ENCODE measurements at regions not wholly inside any gene's neighbourhood (a gene's known extent, or its start where the extent isn't known, plus 50 kb on each side); places are given as distances from the start of the nearest gene placed in this dataset.

DNA sequence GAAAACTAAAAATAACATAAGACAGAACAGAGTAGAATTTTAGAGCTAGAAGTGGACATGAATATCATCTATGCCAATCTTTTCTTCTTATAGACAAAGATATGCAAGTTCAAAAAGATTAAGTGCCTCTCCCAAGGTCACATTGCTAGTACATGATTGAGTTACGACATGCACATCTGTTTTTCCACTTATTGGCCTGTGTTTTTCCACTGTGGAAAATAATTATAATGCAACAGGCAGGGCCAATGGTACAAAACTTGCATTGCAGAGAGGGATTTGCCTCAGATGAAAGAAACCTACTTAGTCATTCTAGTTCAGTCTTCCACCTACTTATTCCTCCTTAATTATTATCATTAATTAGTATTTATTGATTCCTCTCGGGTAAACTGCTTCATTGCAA is 407.8 kb upstream of the SGCD start:
- Histone ChIP-seq H3K9me2 (replicated peaks; ENCODE audit: insufficient read depth, low read length) (no peaks in the 10 kb centered on the region), H3K9ac (ENCODE audit: low read length) (no peak overlapping the region), H2AFZ (ENCODE audit: low read depth, low read length, severe bottlenecking) (no peak overlapping the region), H3K36me3 (ENCODE audit: low read length) (no peaks in the 10 kb centered on the region), H3K79me2 (ENCODE audit: insufficient read depth, low read length) (no peaks in the 10 kb centered on the region), H3F3A (ENCODE audit: insufficient read depth) (no peaks in the 10 kb centered on the region), H4K20me1 (ENCODE audit: low read depth, low read length) (no peaks in the 10 kb centered on the region), H3K9me3 (ENCODE audit: insufficient read depth, low read length) (no peaks in the 10 kb centered on the region), H3K4me3 (ENCODE audit: insufficient read depth, low read length, poor library complexity, severe bottlenecking) (no peak overlapping the region), H3K27me3 (ENCODE audit: low read length) (no peaks in the 10 kb centered on the region), H3K27ac (ENCODE audit: low read depth, low read length) (no peak overlapping the region), H3K4me2 (ENCODE audit: low read depth, low read length, poor library complexity, severe bottlenecking) (no peak overlapping the region)
- no peak for TF ChIP-seq EZH2phosphoT487 (conservative IDR thresholded peaks at IDR 0.05; ENCODE audit: low read length)
- TF ChIP-seq, protein P1, sequence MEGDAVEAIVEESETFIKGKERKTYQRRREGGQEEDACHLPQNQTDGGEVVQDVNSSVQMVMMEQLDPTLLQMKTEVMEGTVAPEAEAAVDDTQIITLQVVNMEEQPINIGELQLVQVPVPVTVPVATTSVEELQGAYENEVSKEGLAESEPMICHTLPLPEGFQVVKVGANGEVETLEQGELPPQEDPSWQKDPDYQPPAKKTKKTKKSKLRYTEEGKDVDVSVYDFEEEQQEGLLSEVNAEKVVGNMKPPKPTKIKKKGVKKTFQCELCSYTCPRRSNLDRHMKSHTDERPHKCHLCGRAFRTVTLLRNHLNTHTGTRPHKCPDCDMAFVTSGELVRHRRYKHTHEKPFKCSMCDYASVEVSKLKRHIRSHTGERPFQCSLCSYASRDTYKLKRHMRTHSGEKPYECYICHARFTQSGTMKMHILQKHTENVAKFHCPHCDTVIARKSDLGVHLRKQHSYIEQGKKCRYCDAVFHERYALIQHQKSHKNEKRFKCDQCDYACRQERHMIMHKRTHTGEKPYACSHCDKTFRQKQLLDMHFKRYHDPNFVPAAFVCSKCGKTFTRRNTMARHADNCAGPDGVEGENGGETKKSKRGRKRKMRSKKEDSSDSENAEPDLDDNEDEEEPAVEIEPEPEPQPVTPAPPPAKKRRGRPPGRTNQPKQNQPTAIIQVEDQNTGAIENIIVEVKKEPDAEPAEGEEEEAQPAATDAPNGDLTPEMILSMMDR (IDR thresholded peaks at IDR 0.05; ENCODE audit: insufficient read depth, low read length, poor library complexity, severe bottlenecking) = no peak

DNA sequence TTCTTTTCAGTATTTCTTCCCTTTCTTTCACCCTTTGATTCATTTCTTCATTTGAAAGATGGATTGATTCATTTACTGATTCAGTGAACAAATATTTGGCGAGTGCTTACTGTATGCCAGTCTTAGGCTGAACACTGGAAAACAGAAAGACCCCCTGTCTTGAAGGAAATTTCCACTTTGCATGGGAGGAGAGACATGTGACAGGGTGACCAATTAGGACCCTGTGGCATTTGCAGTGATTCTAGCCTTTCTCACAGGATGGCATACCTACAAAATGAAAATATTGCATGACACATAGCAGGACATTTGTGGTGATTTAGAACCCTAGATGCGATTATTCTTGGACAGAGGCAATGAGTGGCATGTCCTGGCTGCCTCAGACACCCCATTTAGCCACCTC is 407.2 kb upstream of the SGCD start:
- no peak for TF ChIP-seq EZH2phosphoT487 (conservative IDR thresholded peaks at IDR 0.05; ENCODE audit: low read length)
- TF ChIP-seq, protein P1 (IDR thresholded peaks at IDR 0.05; ENCODE audit: insufficient read depth, low read length, poor library complexity, severe bottlenecking) = no peak
- H3K27ac ChIP-seq (ENCODE audit: low read depth, low read length) = no peak overlapping the region
- no peak overlapping the region for H3K9ac ChIP-seq (ENCODE audit: low read length)
- no peaks in the 10 kb centered on the region for H4K20me1 ChIP-seq (ENCODE audit: low read depth, low read length)
- H3K4me3 ChIP-seq (ENCODE audit: insufficient read depth, low read length, poor library complexity, severe bottlenecking) = no peak overlapping the region
- H2AFZ ChIP-seq (ENCODE audit: low read depth, low read length, severe bottlenecking) = no peak overlapping the region
- H3K27me3 ChIP-seq (ENCODE audit: low read length) = no peaks in the 10 kb centered on the region
- no peaks in the 10 kb centered on the region for H3K9me2 ChIP-seq (replicated peaks; ENCODE audit: insufficient read depth, low read length)
- H3K9me3 ChIP-seq (ENCODE audit: insufficient read depth, low read length) = no peaks in the 10 kb centered on the region
- no peaks in the 10 kb centered on the region for H3K79me2 ChIP-seq (ENCODE audit: insufficient read depth, low read length)
- no peaks in the 10 kb centered on the region for H3F3A ChIP-seq (ENCODE audit: insufficient read depth)
- no peaks in the 10 kb centered on the region for H3K36me3 ChIP-seq (ENCODE audit: low read length)
- no peak overlapping the region for H3K4me2 ChIP-seq (ENCODE audit: low read depth, low read length, poor library complexity, severe bottlenecking)

DNA sequence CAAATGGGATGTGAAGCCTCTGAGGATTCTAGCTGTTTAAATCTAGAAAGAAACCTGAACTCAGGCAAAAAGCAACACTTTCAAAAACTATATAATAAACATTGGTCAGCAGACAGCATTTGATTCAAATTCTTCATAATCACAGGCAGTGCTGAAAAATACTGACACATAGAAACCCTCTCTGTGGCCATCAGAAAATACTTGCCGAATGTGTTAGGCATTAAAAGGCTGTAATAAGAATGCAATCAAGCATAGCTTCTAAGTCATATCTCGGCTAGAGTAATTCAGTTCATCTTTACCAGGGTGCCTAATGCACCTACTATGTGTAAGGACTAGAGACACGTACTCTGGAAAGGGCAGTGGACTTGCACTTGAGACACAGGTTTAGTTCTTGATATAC is 405.3 kb upstream of the SGCD start:
- H3K36me3 ChIP-seq (ENCODE audit: low read length) = no peaks in the 10 kb centered on the region
- no peaks in the 10 kb centered on the region for H3K79me2 ChIP-seq (ENCODE audit: insufficient read depth, low read length)
- no peaks in the 10 kb centered on the region for H3K27me3 ChIP-seq (ENCODE audit: low read length)
- H2AFZ ChIP-seq (ENCODE audit: low read depth, low read length, severe bottlenecking) = no peak overlapping the region
- H3K9me3 ChIP-seq (ENCODE audit: insufficient read depth, low read length) = no peaks in the 10 kb centered on the region
- H3K4me2 ChIP-seq (ENCODE audit: low read depth, low read length, poor library complexity, severe bottlenecking) = no peak overlapping the region
- no peak overlapping the region for H3K4me3 ChIP-seq (ENCODE audit: insufficient read depth, low read length, poor library complexity, severe bottlenecking)
- H3F3A ChIP-seq (ENCODE audit: insufficient read depth) = no peaks in the 10 kb centered on the region
- TF ChIP-seq, protein P1 (IDR thresholded peaks at IDR 0.05; ENCODE audit: insufficient read depth, low read length, poor library complexity, severe bottlenecking) = no peak
- TF ChIP-seq EZH2phosphoT487 (conservative IDR thresholded peaks at IDR 0.05; ENCODE audit: low read length) = no peak
- no peak overlapping the region for H3K27ac ChIP-seq (ENCODE audit: low read depth, low read length)
- H3K9ac ChIP-seq (ENCODE audit: low read length) = no peak overlapping the region
- H4K20me1 ChIP-seq (ENCODE audit: low read depth, low read length) = no peaks in the 10 kb centered on the region
- no peaks in the 10 kb centered on the region for H3K9me2 ChIP-seq (replicated peaks; ENCODE audit: insufficient read depth, low read length)

DNA sequence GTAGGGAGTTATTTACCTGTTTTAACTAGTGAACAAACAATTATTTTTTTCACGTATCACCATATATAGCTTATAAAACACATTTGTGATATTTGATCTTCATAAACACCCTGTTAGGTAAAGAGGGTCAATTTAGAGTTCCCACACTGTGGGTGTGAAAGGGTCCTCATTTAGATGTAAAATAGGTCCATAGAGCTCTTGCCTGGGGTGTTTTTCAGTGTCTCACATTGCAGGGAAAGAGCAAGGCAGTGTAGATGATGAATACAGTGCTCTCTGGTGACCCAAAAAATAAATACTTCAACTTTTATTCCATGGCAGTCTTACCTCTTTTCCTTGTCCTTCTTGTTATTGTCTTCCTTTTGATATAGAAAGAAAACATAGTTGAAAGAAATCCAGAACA is 403.2 kb upstream of the SGCD start:
- Histone ChIP-seq H3K27ac (ENCODE audit: low read depth, low read length) (no peak overlapping the region), H3K27me3 (ENCODE audit: low read length) (no peaks in the 10 kb centered on the region), H3K9ac (ENCODE audit: low read length) (no peak overlapping the region), H4K20me1 (ENCODE audit: low read depth, low read length) (no peaks in the 10 kb centered on the region), H2AFZ (ENCODE audit: low read depth, low read length, severe bottlenecking) (no peak overlapping the region), H3K4me2 (ENCODE audit: low read depth, low read length, poor library complexity, severe bottlenecking) (no peak overlapping the region), H3K9me3 (ENCODE audit: insufficient read depth, low read length) (no peaks in the 10 kb centered on the region), H3K4me3 (ENCODE audit: insufficient read depth, low read length, poor library complexity, severe bottlenecking) (no peak overlapping the region), H3K36me3 (ENCODE audit: low read length) (no peaks in the 10 kb centered on the region), H3K79me2 (ENCODE audit: insufficient read depth, low read length) (no peaks in the 10 kb centered on the region), H3F3A (ENCODE audit: insufficient read depth) (no peaks in the 10 kb centered on the region), H3K9me2 (replicated peaks; ENCODE audit: insufficient read depth, low read length) (no peaks in the 10 kb centered on the region)
- TF ChIP-seq EZH2phosphoT487 (conservative IDR thresholded peaks at IDR 0.05; ENCODE audit: low read length) = no peak
- TF ChIP-seq, protein P1 (IDR thresholded peaks at IDR 0.05; ENCODE audit: insufficient read depth, low read length, poor library complexity, severe bottlenecking) = no peak
